H1 (cell line): ENCODE measurements at regions not wholly inside any gene's neighbourhood (a gene's known extent, or its start where the extent isn't known, plus 50 kb on each side); places are given as distances from the start of the nearest gene placed in this dataset.

Experiments
- CBX5 ChIP-seq: fragments of 300-800, 300-1000 bp; sonication (generic); IDR thresholded peaks from 2 replicates; pipeline ENCODE4 v1.7.1; 2016; ENCODE audit warnings: antibody characterized with exemption, low read length, low read depth
- CREB1 ChIP-seq: IDR thresholded peaks from 2 replicates; pipeline ENCODE4 v1.6.1; 2012; ENCODE audit warnings: inconsistent platforms
- RBBP5 ChIP-seq: IDR thresholded peaks from 2 replicates; pipeline ENCODE4 v1.7.1; 2012; ENCODE audit warnings: low read depth, mild to moderate bottlenecking, inconsistent platforms, low read length, moderate library complexity, borderline replicate concordance
- TAF1 ChIP-seq: IDR thresholded peaks from 2 replicates; pipeline ENCODE4 v1.6.1; 2011; ENCODE audit warnings: mild to moderate bottlenecking, low read depth, low read length

DNA sequence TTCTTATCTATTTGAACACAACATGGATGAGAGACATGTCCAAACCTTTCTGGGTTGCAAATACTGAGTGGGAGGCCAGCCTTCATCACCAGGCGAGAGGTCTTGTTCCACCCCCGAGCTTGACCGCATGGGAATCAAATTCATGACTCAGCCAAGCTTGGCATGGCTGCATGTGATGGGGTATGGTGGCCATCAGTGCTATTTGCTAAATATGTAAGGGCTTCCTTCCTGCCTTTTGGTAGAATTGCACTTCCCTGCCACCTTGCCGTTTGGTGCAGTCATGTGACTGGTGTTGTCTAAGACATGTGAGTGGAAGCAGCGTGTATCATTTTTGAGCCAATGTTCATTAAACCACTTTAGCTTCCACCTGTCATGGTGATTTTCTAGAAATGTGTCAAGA, 508.9 kb upstream of the SULF2 start:
- TF ChIP-seq TAF1 = no peak
- no peak for TF ChIP-seq CBX5
- no peak for TF ChIP-seq RBBP5
- TF ChIP-seq CREB1 = no peak
